ENCODE measurements at regions not wholly inside any gene's neighbourhood (a gene's known extent, or its start where the extent isn't known, plus 50 kb on each side); places are given as distances from the start of the nearest gene placed in this dataset.

GRCh38 chr10:109741712-109742111, 181.6 kb downstream of the XPNPEP1 start:
- no peak for TF ChIP-seq CTCF (IDR thresholded peaks at IDR 0.05)
- TF ChIP-seq POLR2A (IDR thresholded peaks at IDR 0.05) = no peak
- TF ChIP-seq EP300 (IDR thresholded peaks at IDR 0.05) = no peak

Data from upper lobe of left lung (tissue), 4 donors.